SJCRH30 (cell line): ENCODE measurements at regions not wholly inside any gene's neighbourhood (a gene's known extent, or its start where the extent isn't known, plus 50 kb on each side); places are given as distances from the start of the nearest gene placed in this dataset.

Experiments used
- DNase-seq, 2 experiments: peaks; one replicate each; pipeline ENCODE4 v3.0.0-alpha.2; 2015 to 2020
- H3K27ac ChIP-seq: fragments of 250-450 bp; sonication (Bioruptor Pico); 2 replicates; pipeline ENCODE4 v1.5.1; 2020; ENCODE audit warnings: mild to moderate bottlenecking, moderate library complexity
- H3K27me3 ChIP-seq: fragments of 250-450 bp; sonication (Bioruptor Pico); 2 replicates; pipeline ENCODE4 v1.5.1; 2020; ENCODE audit warnings: mild to moderate bottlenecking, moderate library complexity
- H3K36me3 ChIP-seq: fragments of 250-450 bp; sonication (Bioruptor Pico); 2 replicates; pipeline ENCODE4 v1.5.1; 2020; ENCODE audit warnings: mild to moderate bottlenecking, moderate library complexity
- H3K4me1 ChIP-seq: fragments of 250-450 bp; sonication (Bioruptor Pico); 2 replicates; pipeline ENCODE4 v1.5.1; 2020; ENCODE audit warnings: mild to moderate bottlenecking, moderate library complexity
- H3K4me3 ChIP-seq: fragments of 250-450 bp; sonication (Bioruptor Pico); 2 replicates; pipeline ENCODE4 v1.5.1; 2020; ENCODE audit warnings: mild to moderate bottlenecking, moderate library complexity
- H3K9me3 ChIP-seq: fragments of 250-450 bp; sonication (Bioruptor Pico); replicated peaks from 2 replicates; pipeline ENCODE4 v1.5.1; 2020; ENCODE audit warnings: mild to moderate bottlenecking, moderate library complexity

DNA sequence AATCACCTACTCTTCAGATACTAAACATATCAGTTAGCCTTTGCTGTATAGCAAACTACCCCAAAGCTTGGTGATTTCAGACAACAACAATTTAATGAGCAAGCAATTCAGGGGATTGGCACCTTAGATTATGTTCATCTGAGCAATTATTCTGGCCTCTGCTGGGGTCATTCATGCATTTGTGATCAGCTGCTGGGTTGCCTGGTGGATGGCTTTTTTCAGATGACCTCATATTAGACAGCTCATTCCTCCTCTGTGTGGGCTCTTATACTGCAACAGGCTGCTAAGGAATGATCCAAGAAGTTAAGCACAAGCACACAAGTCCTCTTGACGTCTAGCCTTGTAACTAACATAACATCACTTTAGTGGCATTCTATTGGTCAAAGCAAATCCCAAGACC is 153.0 kb upstream of the PPP1R2C start:
- no peaks in the 10 kb centered on the region for H3K27me3 ChIP-seq
- no peak overlapping the region for H3K27ac ChIP-seq
- peaks cover 3% of the 10 kb centered on the region; the same call in 1 of the 2 replicates for H3K4me1 ChIP-seq
- H3K9me3 ChIP-seq: no peaks in the 10 kb centered on the region
- DNase-seq: no peak
- H3K4me3 ChIP-seq: no peak overlapping the region
- no peaks in the 10 kb centered on the region for H3K36me3 ChIP-seq

- no peak for DNase-seq
- Histone ChIP-seq H3K36me3 (no peaks in the 10 kb centered on the region), H3K27ac (no peak overlapping the region), H3K4me3 (no peak overlapping the region), H3K27me3 (no peaks in the 10 kb centered on the region), H3K4me1 (peaks cover 3% of the 10 kb centered on the region; the same call in 1 of the 2 replicates), H3K9me3 (no peaks in the 10 kb centered on the region)
These were observed 155.2 kb upstream of the PPP1R2C start for GRCh38 chrX:42933187-42933586.

DNA sequence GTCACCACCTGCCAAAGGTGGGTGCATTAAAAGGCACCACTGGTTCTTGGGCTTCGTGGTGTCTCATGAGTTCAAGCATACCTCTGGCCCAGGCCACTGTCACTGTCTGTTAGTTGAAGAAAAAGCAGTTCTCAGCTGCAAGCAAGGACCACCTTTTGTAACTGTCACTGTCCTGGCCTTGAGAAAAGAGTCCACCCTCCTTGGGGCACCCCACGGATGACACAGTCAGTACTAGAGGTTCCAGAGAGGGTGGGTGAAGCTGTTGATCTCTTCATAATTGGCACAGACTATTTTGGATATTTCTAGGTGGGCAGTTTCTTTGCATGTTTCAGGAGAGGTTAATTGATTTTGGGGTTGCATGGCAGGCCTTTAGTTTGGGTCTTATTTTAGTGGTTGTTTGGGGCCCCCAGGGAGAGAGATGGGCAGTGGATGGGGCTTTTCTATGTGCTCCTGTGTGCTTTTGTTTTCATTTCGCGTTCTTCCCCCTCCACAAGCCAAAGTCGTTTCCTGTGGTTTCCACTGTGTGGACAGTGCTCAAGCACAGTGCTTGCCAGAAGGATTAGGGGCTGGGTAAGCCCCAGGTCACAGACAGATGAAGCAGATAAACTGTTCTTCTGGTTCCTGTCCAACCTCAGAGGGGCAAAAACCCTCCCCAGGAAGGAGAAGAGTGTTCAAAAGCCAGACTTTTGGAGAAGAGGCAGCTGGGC is 156.2 kb upstream of the PPP1R2C start:
- no peaks in the 10 kb centered on the region for H3K9me3 ChIP-seq
- H3K4me1 ChIP-seq: peaks cover 3% of the 10 kb centered on the region; the same call in 1 of the 2 replicates
- peak; percentile 33 to 55 for DNase-seq
- H3K36me3 ChIP-seq: no peaks in the 10 kb centered on the region
- H3K27ac ChIP-seq: no peak overlapping the region
- H3K27me3 ChIP-seq: no peaks in the 10 kb centered on the region
- no peak overlapping the region for H3K4me3 ChIP-seq

- H3K9me3 ChIP-seq: no peaks in the 10 kb centered on the region
- no peak overlapping the region for H3K4me3 ChIP-seq
- no peak for DNase-seq
- H3K27ac ChIP-seq: no peak overlapping the region
- no peaks in the 10 kb centered on the region for H3K4me1 ChIP-seq
- H3K36me3 ChIP-seq: no peaks in the 10 kb centered on the region
- H3K27me3 ChIP-seq: no peaks in the 10 kb centered on the region
These were observed 163.7 kb upstream of the PPP1R2C start for GRCh38 chrX:42941671-42942070.

- no peak for DNase-seq
- H3K27me3 ChIP-seq: no peaks in the 10 kb centered on the region
- H3K9me3 ChIP-seq: no peaks in the 10 kb centered on the region
- no peak overlapping the region for H3K4me3 ChIP-seq
- H3K36me3 ChIP-seq: no peaks in the 10 kb centered on the region
- H3K4me1 ChIP-seq: no peaks in the 10 kb centered on the region
- H3K27ac ChIP-seq: no peak overlapping the region
These were observed 165.3 kb upstream of the PPP1R2C start for GRCh38 chrX:42943051-42943974.

DNA sequence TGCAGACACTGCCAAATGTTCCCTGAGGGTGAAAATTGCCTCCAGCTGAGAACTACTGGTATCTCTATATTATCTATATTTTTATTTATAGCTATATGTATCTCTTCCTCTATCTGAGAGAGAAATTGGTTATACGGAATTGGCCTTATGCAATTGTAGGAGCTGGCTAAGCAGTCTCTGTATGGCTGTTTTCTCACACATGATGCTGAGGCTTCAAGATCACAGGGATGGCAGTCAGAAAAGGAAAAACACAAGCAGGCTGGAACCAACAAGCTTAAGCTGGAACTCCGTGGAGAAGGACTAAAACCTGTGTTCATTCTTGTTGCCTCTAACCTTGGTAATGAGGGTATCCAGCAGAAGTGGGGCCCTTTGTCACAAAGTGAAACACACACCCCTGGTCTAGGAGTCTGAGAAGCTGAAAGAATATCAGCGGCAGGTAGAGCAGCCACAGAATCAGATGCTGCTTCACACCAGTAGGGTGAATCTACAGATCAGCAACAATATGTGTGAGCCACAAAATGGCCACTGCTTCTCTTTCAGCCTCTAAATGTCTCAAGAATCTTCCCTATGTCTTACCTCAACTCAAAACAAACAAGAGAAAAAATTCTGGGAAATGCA is 166.5 kb upstream of the PPP1R2C start:
- H3K27ac ChIP-seq: no peak overlapping the region
- H3K36me3 ChIP-seq: no peaks in the 10 kb centered on the region
- no peaks in the 10 kb centered on the region for H3K4me1 ChIP-seq
- no peaks in the 10 kb centered on the region for H3K9me3 ChIP-seq
- DNase-seq: no peak
- no peak overlapping the region for H3K4me3 ChIP-seq
- H3K27me3 ChIP-seq: no peaks in the 10 kb centered on the region

DNA sequence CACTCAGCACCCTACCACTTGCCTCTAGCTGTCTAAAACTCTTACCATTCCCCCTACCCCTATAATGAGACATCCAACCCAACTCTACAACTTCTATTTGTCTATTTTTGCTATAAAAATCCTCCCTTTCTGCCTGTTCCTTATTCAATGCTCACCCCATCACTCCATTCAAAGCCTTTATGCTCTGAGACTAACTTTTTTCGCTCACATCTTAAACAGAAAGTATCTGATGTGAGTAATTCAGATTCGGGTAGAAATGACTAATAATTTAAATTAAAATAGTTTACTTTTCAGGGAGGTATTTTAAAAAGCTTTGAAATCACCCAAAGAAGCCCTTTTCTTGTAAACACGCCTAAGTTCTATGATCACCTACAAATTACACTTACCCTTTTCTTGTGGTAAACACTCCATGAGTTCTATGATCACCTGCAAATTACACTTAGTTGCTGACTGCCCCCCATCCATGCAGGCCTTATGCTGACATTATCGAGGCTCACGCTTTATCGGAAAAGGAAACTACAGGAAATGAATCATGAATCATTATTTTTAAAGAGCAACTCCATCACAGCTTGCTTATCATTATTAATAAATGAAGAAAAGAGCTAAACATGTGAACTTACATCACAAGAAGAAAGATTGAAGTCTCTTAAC is 168.7 kb upstream of the PPP1R2C start:
- no peaks in the 10 kb centered on the region for H3K36me3 ChIP-seq
- no peak for DNase-seq
- H3K4me1 ChIP-seq: no peaks in the 10 kb centered on the region
- no peak overlapping the region for H3K4me3 ChIP-seq
- no peak overlapping the region for H3K27ac ChIP-seq
- no peaks in the 10 kb centered on the region for H3K27me3 ChIP-seq
- H3K9me3 ChIP-seq: no peaks in the 10 kb centered on the region

DNA sequence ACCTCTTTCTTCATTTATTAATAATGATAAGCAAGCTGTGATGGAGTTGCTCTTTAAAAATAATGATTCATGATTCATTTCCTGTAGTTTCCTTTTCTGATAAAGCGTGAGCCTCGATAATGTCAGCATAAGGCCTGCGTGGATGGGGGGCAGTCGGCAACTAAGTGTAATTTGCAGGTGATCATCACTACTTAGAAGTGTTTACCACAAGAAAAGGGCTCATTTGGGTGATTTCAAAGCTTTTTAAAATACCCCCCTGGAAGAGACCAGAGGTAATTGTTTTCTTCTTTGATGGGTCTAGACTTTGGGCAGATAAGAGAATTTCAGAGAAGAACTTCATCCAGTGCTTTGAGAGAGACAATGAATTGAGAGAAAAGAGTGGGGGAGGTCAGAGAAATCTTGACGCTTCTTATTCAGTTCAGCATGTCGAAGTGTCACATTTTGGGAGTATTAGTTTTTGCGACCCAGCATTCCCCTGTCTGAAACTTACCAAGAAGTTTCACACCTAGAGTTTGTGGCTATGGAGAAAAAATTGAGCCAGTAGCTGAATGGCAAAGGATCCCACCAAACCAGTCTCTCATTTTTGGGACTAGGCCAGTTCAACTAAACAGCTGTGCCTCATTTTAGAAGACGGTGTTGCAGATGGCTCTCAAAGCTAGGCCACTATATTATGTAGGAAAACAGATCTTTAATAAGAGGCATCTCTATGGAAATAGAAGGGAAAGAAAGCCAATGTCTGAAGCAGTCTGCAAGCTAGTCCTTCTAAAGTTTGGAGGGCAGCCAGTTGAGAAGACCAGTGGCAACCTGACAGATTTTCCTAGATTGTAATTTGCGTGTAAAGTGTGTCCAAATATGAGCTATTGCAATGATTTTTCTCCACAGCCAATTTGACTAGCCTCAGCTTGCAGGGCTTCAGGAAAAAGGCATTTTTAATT is 171.0 kb upstream of the PPP1R2C start:
- H3K4me3 ChIP-seq: no peak overlapping the region
- H3K27me3 ChIP-seq: no peaks in the 10 kb centered on the region
- H3K27ac ChIP-seq: no peak overlapping the region
- H3K9me3 ChIP-seq: no peaks in the 10 kb centered on the region
- H3K36me3 ChIP-seq: no peaks in the 10 kb centered on the region
- H3K4me1 ChIP-seq: no peaks in the 10 kb centered on the region
- peak in 1 of 2 experiments; percentile 2 for DNase-seq

- Histone ChIP-seq H3K27me3 (no peaks in the 10 kb centered on the region), H3K4me3 (no peak overlapping the region), H3K36me3 (no peaks in the 10 kb centered on the region), H3K27ac (no peak overlapping the region), H3K4me1 (no peaks in the 10 kb centered on the region), H3K9me3 (no peaks in the 10 kb centered on the region)
- DNase-seq: no peak
These were observed 173.8 kb upstream of the PPP1R2C start for GRCh38 chrX:42951747-42952146.

DNA sequence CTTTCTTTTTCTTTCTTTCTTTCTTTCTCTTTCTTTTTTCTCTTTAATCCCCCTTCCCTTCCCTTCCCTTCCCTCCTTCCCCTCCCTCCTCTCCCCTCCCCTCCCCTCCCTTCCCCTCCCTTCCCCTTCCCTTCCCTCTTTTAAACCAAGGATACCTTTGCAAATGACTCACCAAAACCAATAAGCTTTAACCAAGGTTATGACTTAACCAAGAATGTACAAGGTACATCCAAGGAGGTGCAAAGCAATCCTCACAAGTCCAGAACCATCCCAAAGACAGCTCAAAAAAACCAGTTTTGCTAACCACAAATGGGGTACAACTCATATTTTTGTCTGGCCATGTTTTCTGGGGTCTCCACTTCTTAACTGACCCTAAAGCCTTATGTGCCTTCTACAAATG is 174.7 kb upstream of the PPP1R2C start:
- DNase-seq: no peak
- H3K9me3 ChIP-seq: no peaks in the 10 kb centered on the region
- no peaks in the 10 kb centered on the region for H3K27me3 ChIP-seq
- H3K36me3 ChIP-seq: no peaks in the 10 kb centered on the region
- H3K4me1 ChIP-seq: no peaks in the 10 kb centered on the region
- no peak overlapping the region for H3K4me3 ChIP-seq
- H3K27ac ChIP-seq: no peak overlapping the region

DNA sequence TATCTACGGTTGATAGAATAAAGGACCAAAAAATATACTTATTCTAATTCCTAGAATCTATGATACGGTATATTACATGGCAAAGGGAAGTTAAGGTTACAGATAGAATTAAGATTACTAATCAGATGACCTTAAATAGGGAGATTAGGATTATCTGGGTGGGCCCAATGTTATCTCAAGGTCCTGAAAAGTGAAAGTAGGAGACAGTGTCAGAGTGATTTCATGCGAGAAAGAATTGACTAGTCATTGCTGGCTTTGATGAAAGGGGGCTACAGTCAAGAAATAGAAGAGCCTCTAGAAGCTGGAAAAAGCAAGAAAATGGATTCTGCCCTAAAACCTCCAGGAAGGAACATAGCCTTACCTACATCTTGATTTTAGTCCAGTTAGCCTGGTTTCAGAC is 176.9 kb upstream of the PPP1R2C start:
- Histone ChIP-seq H3K4me3 (no peak overlapping the region), H3K9me3 (no peaks in the 10 kb centered on the region), H3K27ac (no peak overlapping the region), H3K4me1 (no peaks in the 10 kb centered on the region), H3K27me3 (no peaks in the 10 kb centered on the region), H3K36me3 (no peaks in the 10 kb centered on the region)
- DNase-seq: no peak

- no peak for DNase-seq
These were observed 177.4 kb upstream of the PPP1R2C start for GRCh38 chrX:42955349-42955748.

GRCh38 chrX:42967681-42968300 is 189.8 kb upstream of the PPP1R2C start:
- no peak overlapping the region for H3K4me3 ChIP-seq
- H3K9me3 ChIP-seq: no peaks in the 10 kb centered on the region
- DNase-seq: no peak
- no peak overlapping the region for H3K27ac ChIP-seq
- H3K36me3 ChIP-seq: no peaks in the 10 kb centered on the region
- H3K4me1 ChIP-seq: no peaks in the 10 kb centered on the region
- H3K27me3 ChIP-seq: no peaks in the 10 kb centered on the region

More at GRCh38 chrX:42955349-42955748, 177.4 kb upstream of the PPP1R2C start:
- no peak overlapping the region for H3K4me3 ChIP-seq
- H3K36me3 ChIP-seq: no peaks in the 10 kb centered on the region
- no peak overlapping the region for H3K27ac ChIP-seq
- no peaks in the 10 kb centered on the region for H3K27me3 ChIP-seq
- H3K9me3 ChIP-seq: no peaks in the 10 kb centered on the region
- H3K4me1 ChIP-seq: no peaks in the 10 kb centered on the region
